C4-2B (cell line): ENCODE measurements at regions not wholly inside any gene's neighbourhood (a gene's known extent, or its start where the extent isn't known, plus 50 kb on each side); places are given as distances from the start of the nearest gene placed in this dataset.

Experiments used
- H3K27ac ChIP-seq: fragments of 450-650 bp; 2 replicates; pipeline ENCODE4 v1.5.1; 2017
- ZFX ChIP-seq: fragments of 450-650 bp; IDR thresholded peaks from 2 replicates; pipeline ENCODE4 v1.6.1; 2017
- TF ChIP-seq, protein P1 (sequence below): fragments of 450-650 bp; conservative IDR thresholded peaks from 2 replicates; pipeline ENCODE4 v1.5.1; 2017; ENCODE audit warnings: mild to moderate bottlenecking

DNA sequence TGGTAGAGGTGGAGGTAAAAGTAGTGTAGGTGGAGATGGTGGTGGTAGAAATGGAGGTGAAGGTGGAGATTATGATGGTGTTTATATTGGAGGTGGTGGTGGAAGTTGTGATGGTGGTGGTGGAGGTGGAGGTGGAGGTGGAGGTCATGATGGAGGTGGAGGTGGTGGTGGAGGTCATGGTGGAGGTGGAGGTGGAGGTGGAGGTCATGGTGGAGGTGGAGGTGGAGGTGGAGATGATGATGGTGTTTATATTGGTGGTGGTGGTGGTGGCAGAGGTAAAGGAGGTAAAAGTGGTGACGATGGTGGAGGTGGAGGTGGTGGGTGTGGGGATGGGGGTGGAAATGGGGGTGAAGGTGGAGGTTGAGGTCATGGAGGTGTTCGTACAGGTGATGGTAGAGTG is 107.8 kb downstream of the ASB7 start:
- H3K27ac ChIP-seq = no peak overlapping the region
- TF ChIP-seq, protein P1, sequence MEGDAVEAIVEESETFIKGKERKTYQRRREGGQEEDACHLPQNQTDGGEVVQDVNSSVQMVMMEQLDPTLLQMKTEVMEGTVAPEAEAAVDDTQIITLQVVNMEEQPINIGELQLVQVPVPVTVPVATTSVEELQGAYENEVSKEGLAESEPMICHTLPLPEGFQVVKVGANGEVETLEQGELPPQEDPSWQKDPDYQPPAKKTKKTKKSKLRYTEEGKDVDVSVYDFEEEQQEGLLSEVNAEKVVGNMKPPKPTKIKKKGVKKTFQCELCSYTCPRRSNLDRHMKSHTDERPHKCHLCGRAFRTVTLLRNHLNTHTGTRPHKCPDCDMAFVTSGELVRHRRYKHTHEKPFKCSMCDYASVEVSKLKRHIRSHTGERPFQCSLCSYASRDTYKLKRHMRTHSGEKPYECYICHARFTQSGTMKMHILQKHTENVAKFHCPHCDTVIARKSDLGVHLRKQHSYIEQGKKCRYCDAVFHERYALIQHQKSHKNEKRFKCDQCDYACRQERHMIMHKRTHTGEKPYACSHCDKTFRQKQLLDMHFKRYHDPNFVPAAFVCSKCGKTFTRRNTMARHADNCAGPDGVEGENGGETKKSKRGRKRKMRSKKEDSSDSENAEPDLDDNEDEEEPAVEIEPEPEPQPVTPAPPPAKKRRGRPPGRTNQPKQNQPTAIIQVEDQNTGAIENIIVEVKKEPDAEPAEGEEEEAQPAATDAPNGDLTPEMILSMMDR = no peak
- TF ChIP-seq ZFX = no peak

DNA sequence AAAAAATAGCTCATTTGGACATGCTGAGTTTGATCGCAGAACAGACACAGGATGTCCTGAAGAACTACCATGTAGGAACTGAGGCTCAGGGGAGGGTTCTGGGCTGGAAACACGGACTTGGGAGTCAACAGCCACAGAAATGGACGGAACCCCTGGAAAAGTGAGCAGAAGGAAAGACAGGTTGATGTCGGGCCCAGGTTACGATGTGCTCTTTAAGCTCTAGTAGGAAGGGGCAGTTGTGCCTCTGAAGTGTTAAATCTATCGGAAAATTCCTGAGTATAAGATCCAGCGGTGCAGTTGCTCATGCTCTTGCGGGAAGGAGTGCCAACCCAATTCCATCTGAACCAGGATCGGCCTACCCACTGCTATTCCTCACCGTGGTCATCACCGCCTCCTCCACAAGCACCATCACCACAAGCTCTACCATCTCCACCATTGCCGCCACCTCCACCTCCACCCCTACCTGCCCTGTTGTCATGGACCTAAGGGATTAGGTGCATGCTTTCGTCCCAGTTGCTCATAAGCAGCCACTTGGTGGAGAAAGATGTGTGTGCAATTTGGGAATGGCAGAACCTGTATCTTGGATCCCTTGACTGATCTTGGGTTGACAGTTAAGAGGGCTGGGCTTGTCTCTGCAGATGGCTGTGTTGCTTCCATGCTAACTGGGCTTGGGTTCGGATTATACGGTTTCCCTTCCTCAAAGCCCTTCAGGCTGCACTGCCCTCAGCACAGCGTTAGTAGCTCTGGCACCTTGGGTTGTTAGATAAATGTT is 108.5 kb downstream of the ASB7 start:
- no peak for TF ChIP-seq ZFX
- TF ChIP-seq, protein P1 = no peak
- H3K27ac ChIP-seq = no peak overlapping the region

DNA sequence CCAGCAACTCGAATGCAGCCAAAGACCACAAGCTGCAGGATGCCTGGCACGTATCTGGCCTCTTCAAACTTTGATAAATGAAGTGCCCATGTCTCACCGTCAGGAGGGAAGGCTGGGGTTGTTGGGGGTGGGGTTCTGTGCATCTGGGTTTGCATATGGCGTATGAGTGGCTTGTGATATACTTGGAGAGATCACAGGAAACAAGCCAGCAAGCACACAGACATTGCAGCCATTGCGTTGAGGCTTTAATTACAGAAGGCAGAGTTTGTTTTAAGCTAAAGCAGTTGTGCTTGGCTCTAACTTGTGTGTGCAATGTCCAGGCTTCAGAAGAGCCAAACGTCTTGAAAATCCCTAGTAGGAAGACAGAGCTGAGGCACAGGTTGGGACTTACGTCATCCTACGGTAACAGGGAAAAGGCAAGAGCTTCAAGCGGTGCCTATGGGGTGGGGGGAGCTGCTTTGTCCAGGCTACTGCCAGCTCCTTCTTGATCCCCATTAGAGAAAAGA is 109.2 kb downstream of the ASB7 start:
- TF ChIP-seq, protein P1 = no peak
- TF ChIP-seq ZFX = no peak

DNA sequence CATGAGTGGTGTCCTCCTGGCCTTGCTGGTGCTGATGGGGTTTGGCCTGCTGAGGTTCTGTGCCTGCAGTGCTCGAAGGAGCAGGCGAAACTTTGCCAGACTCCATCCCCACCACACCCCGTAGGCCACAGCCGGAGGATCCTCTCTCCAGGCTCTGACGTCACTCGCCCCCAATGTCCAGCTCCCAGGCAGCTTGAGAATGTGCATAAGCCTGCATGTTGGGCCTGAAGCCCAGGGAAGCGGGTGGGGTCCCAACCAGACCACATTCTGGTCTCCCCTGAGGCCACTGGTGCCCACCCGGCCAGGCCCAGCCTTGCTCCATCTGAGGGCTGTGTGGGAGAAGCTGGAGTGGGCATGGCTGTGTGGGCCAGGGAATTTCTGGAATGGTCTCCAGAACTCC is 109.8 kb downstream of the ASB7 start:
- H3K27ac ChIP-seq = no peak overlapping the region
- TF ChIP-seq ZFX = no peak
- TF ChIP-seq, protein P1 = no peak

More for the DNA sequence above, 109.2 kb downstream of the ASB7 start:
- no peak overlapping the region for H3K27ac ChIP-seq

DNA sequence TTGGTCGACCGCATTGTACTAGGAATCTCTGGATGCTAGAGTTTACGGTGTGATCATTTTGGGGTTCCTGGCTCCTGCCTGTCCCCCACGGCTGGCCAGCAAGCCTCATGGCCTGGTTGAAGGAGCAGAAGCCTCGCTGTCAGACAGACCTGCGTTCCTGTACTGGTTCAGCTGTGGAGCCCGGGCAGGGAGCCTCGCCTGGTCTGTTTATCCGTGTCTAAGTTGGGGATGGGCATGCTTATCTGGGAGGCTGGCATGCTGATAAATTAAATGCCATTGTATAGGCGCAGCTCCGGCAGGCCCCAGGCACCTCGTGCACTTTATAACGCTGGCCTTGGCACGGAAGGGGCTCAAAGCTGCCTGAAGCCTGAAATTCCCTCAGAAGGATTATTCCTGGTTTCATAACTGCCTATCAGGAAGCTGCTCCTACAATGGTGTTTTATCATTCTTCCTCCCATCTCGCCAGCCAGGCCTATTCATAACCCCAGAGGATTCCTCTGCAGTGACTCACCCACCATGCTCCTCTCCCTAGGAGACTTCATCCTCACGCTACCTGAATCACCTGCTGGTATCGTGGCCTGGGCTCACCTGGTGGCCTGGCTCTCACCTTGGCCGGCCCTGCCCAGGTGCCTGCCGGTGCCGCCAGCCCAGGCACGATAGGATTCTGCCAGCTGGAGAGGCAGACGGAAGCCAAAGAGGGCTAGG is 110.9 kb downstream of the ASB7 start:
- H3K27ac ChIP-seq = no peak overlapping the region
- TF ChIP-seq ZFX = no peak
- TF ChIP-seq, protein P1 = no peak

DNA sequence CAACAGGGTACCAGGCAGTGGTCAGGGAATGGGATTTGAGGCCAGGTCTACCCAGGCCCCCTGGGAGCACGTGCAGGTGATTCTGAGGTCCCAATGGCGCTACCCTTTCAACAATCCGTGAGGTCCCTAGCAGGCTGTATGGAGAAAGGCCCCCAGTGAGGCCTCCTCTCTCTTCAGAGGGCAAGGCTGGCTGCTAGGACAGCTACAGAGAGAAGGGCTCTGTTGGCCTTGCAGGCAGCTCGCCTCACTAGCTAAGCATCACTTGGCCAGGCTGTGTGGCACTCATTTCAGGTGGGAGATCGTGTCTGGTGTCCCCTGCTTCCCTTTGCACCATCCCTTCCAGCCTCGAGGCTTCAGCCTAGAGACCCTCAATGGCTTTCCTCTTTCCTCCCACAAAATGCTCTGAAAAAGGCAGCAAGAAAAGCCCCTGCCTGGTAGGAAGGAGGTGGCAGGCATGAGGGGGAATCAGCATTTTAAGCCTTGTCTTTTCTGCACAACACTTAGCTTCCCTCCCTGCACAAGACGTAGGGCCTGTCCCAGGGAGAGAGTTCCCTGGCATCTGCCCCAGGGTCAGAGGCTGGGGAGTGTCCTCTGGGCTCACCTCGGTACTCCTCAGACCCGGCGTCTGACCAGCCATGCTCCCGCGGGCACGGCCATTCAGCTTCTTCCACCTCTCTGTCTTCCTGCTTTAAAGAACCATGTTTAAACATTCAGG is 111.8 kb downstream of the ASB7 start:
- no peak overlapping the region for H3K27ac ChIP-seq
- TF ChIP-seq, protein P1 = no peak
- no peak for TF ChIP-seq ZFX
